PC-3 (cell line): ENCODE measurements at regions not wholly inside any gene's neighbourhood (a gene's known extent, or its start where the extent isn't known, plus 50 kb on each side); places are given as distances from the start of the nearest gene placed in this dataset.

Experiments
- ATAC-seq: fragments of 200-7000 bp; cut with Tn5 transposase; 2 replicates; pipeline ENCODE4 v1.9.1; 2020; ENCODE audit warnings: mild to moderate bottlenecking, moderate library complexity
- BruUV-seq: library from RNA; stranded (reverse); fragments of 400-500 nt; replicated peaks from 2 replicates; lab custom pipeline; 2021; lab: Mats Ljungman, UMichigan
- CTCF ChIA-PET: fragments of 300-600 bp; sonication (Branson Sonifier 250); formaldehyde crosslinking; loops from one replicate; lab custom pipeline; 2022; ENCODE audit warnings: antibody characterized with exemption; lab: Charles Lee
- POLR2A ChIA-PET: fragments of 300-600 bp; sonication (Branson Sonifier 250); formaldehyde crosslinking; loops from one replicate; lab custom pipeline; 2022; ENCODE audit warnings: antibody characterized with exemption; ENCODE audit not compliant: unreplicated experiment; lab: Charles Lee
- DNase-seq: peaks from one replicate; pipeline ENCODE4 v3.0.0-alpha.2; 2015
- H2AFZ ChIP-seq: fragments of 300-600 bp; sonication (generic); 2 replicates; pipeline ENCODE4 v1.6.0; 2016; ENCODE audit warnings: antibody characterized with exemption, low read length
- H3F3A ChIP-seq: fragments of 300-600 bp; sonication (generic); one replicate; pipeline ENCODE4 v1.6.0; 2017; ENCODE audit warnings: antibody characterized with exemption, low read length, control low read depth, mild to moderate bottlenecking; ENCODE audit not compliant: unreplicated experiment
- H3K27ac ChIP-seq: fragments of 300-600 bp; sonication (generic); 2 replicates; pipeline ENCODE4 v1.5.1; 2016; ENCODE audit warnings: mild to moderate bottlenecking, low read length
- H3K27me3 ChIP-seq: fragments of 300-600 bp; sonication (generic); 2 replicates; pipeline ENCODE4 v1.6.1; 2016; ENCODE audit warnings: low read length, mixed read lengths
- H3K36me3 ChIP-seq: fragments of 300-600 bp; sonication (generic); 2 replicates; pipeline ENCODE4 v1.6.1; 2016; ENCODE audit warnings: low read depth, mixed run types, low read length, mixed read lengths
- H3K4me1 ChIP-seq: fragments of 300-600 bp; sonication (generic); 2 replicates; pipeline ENCODE4 v1.5.1; 2016; ENCODE audit warnings: low read length; ENCODE audit not compliant: insufficient read depth
- H3K4me2 ChIP-seq: fragments of 300-600 bp; sonication (generic); 2 replicates; pipeline ENCODE4 v1.6.0; 2016; ENCODE audit warnings: low read length
- H3K4me3 ChIP-seq: fragments of 300-600 bp; sonication (generic); 2 replicates; pipeline ENCODE4 v1.5.1; 2016; ENCODE audit warnings: mild to moderate bottlenecking, low read length, mixed read lengths
- H3K79me2 ChIP-seq: fragments of 300-600 bp; sonication (generic); 2 replicates; pipeline ENCODE4 v1.6.1; 2017; ENCODE audit warnings: low read length, mixed read lengths
- H3K9ac ChIP-seq: fragments of 300-600 bp; sonication (generic); 2 replicates; pipeline ENCODE4 v1.6.0; 2016; ENCODE audit warnings: mild to moderate bottlenecking, low read length
- H3K9me2 ChIP-seq: fragments of 300-600 bp; sonication (generic); replicated peaks from 2 replicates; pipeline ENCODE4 v1.6.1; 2016; ENCODE audit warnings: mixed run types, low read length, mixed read lengths
- H3K9me3 ChIP-seq: fragments of 300-600 bp; sonication (generic); 2 replicates; pipeline ENCODE4 v1.6.1; 2016; ENCODE audit warnings: low read length, mixed read lengths
- H4K20me1 ChIP-seq: fragments of 300-600 bp; sonication (generic); 2 replicates; pipeline ENCODE4 v1.6.1; 2016; ENCODE audit warnings: low read length, mixed read lengths
- CTCF ChIP-seq: fragments of 300-600 bp; sonication (generic); conservative IDR thresholded peaks from 2 replicates; pipeline ENCODE4 v1.5.1; 2017; ENCODE audit warnings: antibody characterized with exemption, low read depth, mild to moderate bottlenecking, low read length
- EZH2 ChIP-seq: fragments of 300-600 bp; sonication (generic); IDR thresholded peaks from one replicate; pipeline ENCODE4 v1.6.1; 2017; ENCODE audit warnings: antibody characterized with exemption, mild to moderate bottlenecking, low read length; ENCODE audit not compliant: unreplicated experiment
- EZH2phosphoT487 ChIP-seq: fragments of 300-600 bp; sonication (generic); IDR thresholded peaks from 2 replicates; pipeline ENCODE4 v1.6.1; 2018; ENCODE audit warnings: mild to moderate bottlenecking, antibody characterized with exemption, low read length, borderline replicate concordance
- intact Hi-C: fragments of 100-400 bp; cut with micrococcal nuclease; formaldehyde crosslinking; loops from 2 replicates; pipeline ENCODE4 v1.9.0; 2023

- ChIA-PET CTCF (no interaction called here), POLR2A (no interaction called here)
- TF ChIP-seq EZH2phosphoT487 (no peak), EZH2 (no peak), CTCF (no peak)
- Histone ChIP-seq H3K4me2 (no peak overlapping the region), H3K27ac (no peak overlapping the region), H3K79me2 (no peaks in the 10 kb centered on the region), H3F3A (no peaks in the 10 kb centered on the region), H3K9me3 (0 out of 2 replicates have a peak, but pooled peaks cover 14% of the 10 kb centered on the region), H3K27me3 (no peaks in the 10 kb centered on the region), H3K4me3 (no peak overlapping the region), H3K9ac (no peak overlapping the region), H3K36me3 (no peaks in the 10 kb centered on the region), H4K20me1 (no peaks in the 10 kb centered on the region), H3K4me1 (no peaks in the 10 kb centered on the region), H2AFZ (no peak overlapping the region), H3K9me2 (no peaks in the 10 kb centered on the region)
- no TSS peak for BruUV-seq
- ATAC-seq (no peak), DNase-seq (no peak)
- intact Hi-C loops, result no loop called here
Observed at GRCh38 chr14:98786456-98786855, 485.5 kb downstream of the BCL11B start.

- Histone ChIP-seq H3K36me3 (no peaks in the 10 kb centered on the region), H3K79me2 (no peaks in the 10 kb centered on the region), H3K9me3 (peaks cover 5% of the 10 kb centered on the region), H3K27me3 (no peaks in the 10 kb centered on the region), H3K9ac (no peak overlapping the region), H3K4me3 (no peak overlapping the region), H3K4me1 (no peaks in the 10 kb centered on the region), H3K4me2 (no peak overlapping the region), H4K20me1 (no peaks in the 10 kb centered on the region), H3K27ac (no peak overlapping the region), H3F3A (no peaks in the 10 kb centered on the region), H2AFZ (no peak overlapping the region), H3K9me2 (no peaks in the 10 kb centered on the region)
- ChIA-PET POLR2A (no interaction called here), CTCF (no interaction called here)
- no TSS peak for BruUV-seq
- intact Hi-C loops, result no loop called here
- TF ChIP-seq CTCF (no peak), EZH2phosphoT487 (no peak), EZH2 (no peak)
- ATAC-seq (no peak), DNase-seq (no peak)
Observed at GRCh38 chr14:98791661-98792060, 480.3 kb downstream of the BCL11B start.

- H4K20me1 ChIP-seq, result no peaks in the 10 kb centered on the region
- intact Hi-C loops, result no loop called here
- H3K9me2 ChIP-seq, result no peaks in the 10 kb centered on the region
- H3K79me2 ChIP-seq, result no peaks in the 10 kb centered on the region
- BruUV-seq, result no TSS peak
- H3K36me3 ChIP-seq, result no peaks in the 10 kb centered on the region
- no peak for ATAC-seq
- no peak overlapping the region for H3K9ac ChIP-seq
- H3K9me3 ChIP-seq, result peaks cover 5% of the 10 kb centered on the region
- no peak overlapping the region for H3K27ac ChIP-seq
- no peak for TF ChIP-seq EZH2phosphoT487
- no peak for TF ChIP-seq EZH2
- TF ChIP-seq CTCF, result no peak
- no peaks in the 10 kb centered on the region for H3K27me3 ChIP-seq
- no peak overlapping the region for H2AFZ ChIP-seq
- no peak overlapping the region for H3K4me2 ChIP-seq
- ChIA-PET CTCF (no interaction called here), POLR2A (no interaction called here)
- no peaks in the 10 kb centered on the region for H3K4me1 ChIP-seq
- no peak for DNase-seq
- H3K4me3 ChIP-seq, result no peak overlapping the region
- H3F3A ChIP-seq, result no peaks in the 10 kb centered on the region
Observed at GRCh38 chr14:98792171-98792570, 479.8 kb downstream of the BCL11B start.
